HCT116 (cell line): ENCODE measurements at regions not wholly inside any gene's neighbourhood (a gene's known extent, or its start where the extent isn't known, plus 50 kb on each side); places are given as distances from the start of the nearest gene placed in this dataset.

Source experiments
- ATAC-seq: fragments of 200-7000 bp; cut with Tn5 transposase; 2 replicates; pipeline ENCODE4 v1.9.1; 2020; ENCODE audit warnings: mild to moderate bottlenecking, moderate library complexity
- BruUV-seq: library from RNA; stranded (reverse); fragments of 400-500 nt; replicated peaks from 2 replicates; lab custom pipeline; 2021; lab: Mats Ljungman, UMichigan
- CTCF ChIA-PET: fragments of 300-600 bp; sonication (Branson Sonifier 250); formaldehyde crosslinking; loops from one replicate; lab custom pipeline; 2021; ENCODE audit warnings: antibody characterized with exemption; lab: Charles Lee
- POLR2A ChIA-PET: fragments of 300-600, 350-600 bp; sonication (Branson Sonifier 250); formaldehyde crosslinking; loops from one replicate; lab custom pipeline; 2021; ENCODE audit warnings: antibody characterized with exemption; lab: Charles Lee
- RAD21 ChIA-PET, 2 experiments: fragments of 300-600 bp; sonication (Branson Sonifier 250); formaldehyde crosslinking; loops; one replicate each; lab custom pipeline; 2023; ENCODE audit warnings: low total read pairs in 2 of 2; ENCODE audit not compliant: uncharacterized antibody in 2 of 2, unreplicated experiment in 2 of 2, low non-redundant PET in 1 of 2; lab: Charles Lee
- DNase-seq: peaks from one replicate; pipeline ENCODE4 v3.0.0-alpha.2; 2010; ENCODE audit warnings: low read depth, low spot score
- H2AFZ ChIP-seq: fragments of 200-600 bp; shearing (Covaris generic), sonication (generic); 2 replicates; pipeline ENCODE4 v1.6.1; 2017; ENCODE audit warnings: low read depth, mixed run types, mixed read lengths, antibody characterized with exemption, low read length; ENCODE audit not compliant: poor library complexity, severe bottlenecking
- H3K27ac ChIP-seq: 2 replicates; pipeline ENCODE4 v1.5.1; 2012; ENCODE audit warnings: low read depth, low read length
- H3K27me3 ChIP-seq: fragments of 200-600 bp; sonication (generic); 2 replicates; pipeline ENCODE4 v1.6.1; 2016; ENCODE audit warnings: mixed run types, low read length, mixed read lengths; ENCODE audit not compliant: insufficient read depth
- H3K36me3 ChIP-seq, 2 experiments: fragments of 200-500 bp in 1 of 2; fragments of 200-600 bp in 1 of 2; sonication (Bioruptor generic) in 1 of 2; sonication (generic) in 1 of 2; 2 replicates each; pipeline versions ENCODE4 v1.5.1 to v1.6.1; 2014 to 2016; ENCODE audit warnings: low read length in 2 of 2, inconsistent platforms in 1 of 2, mixed read lengths in 1 of 2, mixed run types in 1 of 2; ENCODE audit not compliant: insufficient read depth in 2 of 2, control insufficient read depth in 1 of 2
- H3K4me1 ChIP-seq, 2 experiments: fragments of 200-600 bp in 1 of 2; sonication (generic) in 1 of 2; 2 replicates each; pipeline versions ENCODE4 v1.5.1 to v1.6.1; 2012 to 2017; ENCODE audit warnings: low read length in 2 of 2, inconsistent platforms in 1 of 2, mild to moderate bottlenecking in 1 of 2, mixed read lengths in 1 of 2, mixed run types in 1 of 2, moderate library complexity in 1 of 2; ENCODE audit not compliant: insufficient read depth in 2 of 2, control insufficient read depth in 1 of 2
- H3K4me2 ChIP-seq: fragments of 200-600 bp; sonication (generic); 2 replicates; pipeline ENCODE4 v1.6.1; 2017; ENCODE audit warnings: mixed run types, low read length, mixed read lengths
- H3K4me3 ChIP-seq, 2 experiments: fragments of 200-600 bp in 1 of 2; sonication (generic) in 1 of 2; replicated peaks in 1 of 2; 2 replicates each; pipeline ENCODE4 v1.5.1; 2011 to 2016; ENCODE audit warnings: low read length in 2 of 2, control low read depth in 1 of 2, low read depth in 1 of 2, mild to moderate bottlenecking in 1 of 2, mixed read lengths in 1 of 2, mixed run types in 1 of 2
- H3K79me2 ChIP-seq: fragments of 200-600 bp; sonication (generic); 2 replicates; pipeline ENCODE4 v1.6.1; 2017; ENCODE audit warnings: mild to moderate bottlenecking, mixed run types, low read length, moderate library complexity, mixed read lengths; ENCODE audit not compliant: insufficient read depth
- H3K9ac ChIP-seq: fragments of 200-600 bp; sonication (generic); 2 replicates; pipeline ENCODE4 v1.6.1; 2016; ENCODE audit warnings: low read length, mixed read lengths
- H3K9me2 ChIP-seq: fragments of 200-600 bp; sonication (generic), shearing (Covaris generic); 2 replicates; pipeline ENCODE4 v1.6.1; 2017; ENCODE audit warnings: mixed run types, mild to moderate bottlenecking, moderate library complexity; ENCODE audit not compliant: insufficient read depth
- H3K9me3 ChIP-seq, 2 experiments: fragments of 200-500 bp in 1 of 2; fragments of 200-600 bp in 1 of 2; sonication (Bioruptor generic) in 1 of 2; sonication (generic) in 1 of 2; 2 replicates each; pipeline ENCODE4 v1.6.1; 2014 to 2017; ENCODE audit warnings: low read length in 2 of 2, mixed read lengths in 2 of 2, inconsistent platforms in 1 of 2, low read depth in 1 of 2, mild to moderate bottlenecking in 1 of 2, mixed run types in 1 of 2, moderate library complexity in 1 of 2; ENCODE audit not compliant: control insufficient read depth in 1 of 2, insufficient read depth in 1 of 2
- H4K20me1 ChIP-seq: fragments of 200-600 bp; sonication (generic), shearing (Covaris generic); 2 replicates; pipeline ENCODE4 v1.6.1; 2017; ENCODE audit warnings: mixed run types, mild to moderate bottlenecking, moderate library complexity; ENCODE audit not compliant: insufficient read depth
- CEBPB ChIP-seq: IDR thresholded peaks from 2 replicates; pipeline ENCODE4 v1.6.1; 2012; ENCODE audit warnings: low read depth
- EGR1 ChIP-seq: IDR thresholded peaks from 2 replicates; pipeline ENCODE4 v1.6.1; 2012; ENCODE audit warnings: low read depth
- ELF1 ChIP-seq: IDR thresholded peaks from 2 replicates; pipeline ENCODE4 v1.6.1; 2012; ENCODE audit warnings: low read depth, borderline replicate concordance
- EZH2 ChIP-seq: fragments of 200-600 bp; sonication (generic); IDR thresholded peaks from 2 replicates; pipeline ENCODE4 v1.6.1; 2017; ENCODE audit warnings: antibody characterized with exemption, mixed run types
- EZH2phosphoT487 ChIP-seq: fragments of 200-600 bp; IDR thresholded peaks from 2 replicates; pipeline ENCODE4 v1.6.1; 2018; ENCODE audit warnings: antibody characterized with exemption, borderline replicate concordance
- POLR2A ChIP-seq: IDR thresholded peaks from 2 replicates; pipeline ENCODE4 v1.7.0; 2011; ENCODE audit warnings: borderline replicate concordance; ENCODE audit not compliant: insufficient read depth, insufficient read length; ENCODE audit errors: extremely low read depth
- POLR2AphosphoS5 ChIP-seq: IDR thresholded peaks from 2 replicates; pipeline ENCODE4 v1.6.1; 2011; ENCODE audit warnings: mild to moderate bottlenecking, low read depth, low read length, moderate library complexity
- RAD21 ChIP-seq: IDR thresholded peaks from 2 replicates; pipeline ENCODE4 v1.6.1; 2012; ENCODE audit warnings: low read depth, mild to moderate bottlenecking
- SIN3A ChIP-seq: IDR thresholded peaks from 2 replicates; pipeline ENCODE4 v1.6.1; 2012; ENCODE audit warnings: low read depth
- SRF ChIP-seq: IDR thresholded peaks from 2 replicates; pipeline ENCODE4 v1.6.1; 2012; ENCODE audit warnings: low read depth
- TCF7L2 ChIP-seq: IDR thresholded peaks from 2 replicates; pipeline ENCODE4 v1.7.0; 2011; ENCODE audit warnings: borderline replicate concordance, inconsistent platforms; ENCODE audit not compliant: insufficient read depth, insufficient read length; ENCODE audit errors: extremely low read depth
- ZFX ChIP-seq: fragments of 450-650 bp; IDR thresholded peaks from 2 replicates; pipeline ENCODE4 v1.6.1; 2017
- intact Hi-C: fragments of 100-400 bp; cut with micrococcal nuclease; formaldehyde crosslinking; loops from 2 replicates; pipeline ENCODE4 v1.10.0; 2022
- TF ChIP-seq, protein P1 (sequence below): IDR thresholded peaks from 2 replicates; pipeline ENCODE4 v1.6.1; 2012
- TF ChIP-seq, protein P2 (sequence below): IDR thresholded peaks from 2 replicates; pipeline ENCODE4 v1.6.1; 2011; ENCODE audit warnings: mild to moderate bottlenecking, low read length, moderate library complexity; ENCODE audit not compliant: insufficient replicate concordance; ENCODE audit errors: extremely low read depth
- TF ChIP-seq, protein P3 (sequence below): IDR thresholded peaks from 2 replicates; pipeline ENCODE4 v1.6.1; 2012; ENCODE audit warnings: low read depth
- TF ChIP-seq, protein P4 (sequence below): IDR thresholded peaks from 2 replicates; pipeline ENCODE4 v1.6.1; 2012

DNA sequence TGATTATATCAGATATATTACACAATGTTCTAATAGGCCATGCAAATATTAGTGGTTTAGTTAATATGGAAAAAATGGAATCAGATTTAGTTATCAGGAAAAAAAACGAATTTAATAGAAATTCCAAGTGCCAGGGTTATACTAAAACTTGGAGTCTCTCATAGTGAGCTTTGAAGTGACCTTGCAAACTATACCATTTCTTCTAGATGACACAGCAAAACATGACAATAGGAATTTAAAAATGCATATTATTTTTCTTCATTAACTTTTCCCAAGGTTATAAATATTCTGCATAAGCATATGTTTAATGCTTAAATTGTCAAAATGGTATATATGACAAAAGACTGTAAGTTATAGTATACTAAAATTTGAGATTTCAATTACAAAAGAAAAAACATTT, 250.1 kb upstream of the DCN start:
- Histone ChIP-seq H3K4me1 (no peaks in the 10 kb centered on the region), H3K9me3 (no peaks in the 10 kb centered on the region), H3K27me3 (no peaks in the 10 kb centered on the region), H4K20me1 (no peaks in the 10 kb centered on the region), H3K27ac (no peak overlapping the region), H3K36me3 (no peaks in the 10 kb centered on the region), H2AFZ (no peak overlapping the region), H3K4me2 (no peak overlapping the region), H3K9ac (no peak overlapping the region), H3K9me2 (no peaks in the 10 kb centered on the region), H3K79me2 (no peaks in the 10 kb centered on the region), H3K4me3 (no peak overlapping the region)
- CTCF ChIA-PET = no interaction called here
- no TSS peak for BruUV-seq
- POLR2A ChIA-PET = no interaction called here
- TF ChIP-seq ELF1 (no peak), SIN3A (no peak), EZH2phosphoT487 (no peak), EZH2 (no peak)
- TF ChIP-seq, protein P1, sequence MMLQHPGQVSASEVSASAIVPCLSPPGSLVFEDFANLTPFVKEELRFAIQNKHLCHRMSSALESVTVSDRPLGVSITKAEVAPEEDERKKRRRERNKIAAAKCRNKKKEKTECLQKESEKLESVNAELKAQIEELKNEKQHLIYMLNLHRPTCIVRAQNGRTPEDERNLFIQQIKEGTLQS = no peak
- no peak for DNase-seq
- no peak for ATAC-seq
- intact Hi-C loops = no loop called here
- RAD21 ChIA-PET = no interaction called here

DNA sequence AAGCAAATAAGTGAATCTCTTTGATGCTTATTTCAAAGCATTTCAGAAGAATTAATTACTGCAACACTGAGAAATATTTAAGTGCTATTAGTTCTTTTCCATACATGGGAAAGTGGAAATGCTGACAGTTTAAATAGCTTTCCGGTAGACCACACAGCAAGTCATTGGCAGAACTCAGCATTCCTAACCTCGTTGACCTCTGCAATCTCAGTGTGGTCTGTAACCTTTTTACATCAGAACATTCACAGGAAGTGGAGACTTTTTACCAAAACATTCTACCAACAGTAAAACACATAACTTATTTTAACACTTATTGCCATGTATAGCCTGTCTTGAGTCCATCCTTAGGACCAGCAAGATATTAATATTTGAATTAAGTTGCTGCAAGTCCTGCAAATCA, 249.5 kb upstream of the DCN start:
- Histone ChIP-seq H3K36me3 (no peaks in the 10 kb centered on the region), H3K9me2 (no peaks in the 10 kb centered on the region), H3K27ac (no peak overlapping the region), H3K9me3 (no peaks in the 10 kb centered on the region), H4K20me1 (no peaks in the 10 kb centered on the region), H3K4me1 (no peaks in the 10 kb centered on the region), H3K9ac (no peak overlapping the region), H2AFZ (no peak overlapping the region), H3K4me2 (no peak overlapping the region), H3K27me3 (no peaks in the 10 kb centered on the region), H3K79me2 (no peaks in the 10 kb centered on the region), H3K4me3 (no peak overlapping the region)
- RAD21 ChIA-PET = no interaction called here
- POLR2A ChIA-PET = no interaction called here
- no peak for DNase-seq
- no peak for ATAC-seq
- BruUV-seq = no TSS peak
- CTCF ChIA-PET = no interaction called here
- intact Hi-C loops = no loop called here
- no peak for TF ChIP-seq EGR1
- TF ChIP-seq, protein P2, sequence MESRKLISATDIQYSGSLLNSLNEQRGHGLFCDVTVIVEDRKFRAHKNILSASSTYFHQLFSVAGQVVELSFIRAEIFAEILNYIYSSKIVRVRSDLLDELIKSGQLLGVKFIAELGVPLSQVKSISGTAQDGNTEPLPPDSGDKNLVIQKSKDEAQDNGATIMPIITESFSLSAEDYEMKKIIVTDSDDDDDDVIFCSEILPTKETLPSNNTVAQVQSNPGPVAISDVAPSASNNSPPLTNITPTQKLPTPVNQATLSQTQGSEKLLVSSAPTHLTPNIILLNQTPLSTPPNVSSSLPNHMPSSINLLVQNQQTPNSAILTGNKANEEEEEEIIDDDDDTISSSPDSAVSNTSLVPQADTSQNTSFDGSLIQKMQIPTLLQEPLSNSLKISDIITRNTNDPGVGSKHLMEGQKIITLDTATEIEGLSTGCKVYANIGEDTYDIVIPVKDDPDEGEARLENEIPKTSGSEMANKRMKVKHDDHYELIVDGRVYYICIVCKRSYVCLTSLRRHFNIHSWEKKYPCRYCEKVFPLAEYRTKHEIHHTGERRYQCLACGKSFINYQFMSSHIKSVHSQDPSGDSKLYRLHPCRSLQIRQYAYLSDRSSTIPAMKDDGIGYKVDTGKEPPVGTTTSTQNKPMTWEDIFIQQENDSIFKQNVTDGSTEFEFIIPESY = no peak
- TF ChIP-seq POLR2A = no peak
- TF ChIP-seq RAD21 = no peak
- TF ChIP-seq SRF = no peak
- TF ChIP-seq, protein P3, sequence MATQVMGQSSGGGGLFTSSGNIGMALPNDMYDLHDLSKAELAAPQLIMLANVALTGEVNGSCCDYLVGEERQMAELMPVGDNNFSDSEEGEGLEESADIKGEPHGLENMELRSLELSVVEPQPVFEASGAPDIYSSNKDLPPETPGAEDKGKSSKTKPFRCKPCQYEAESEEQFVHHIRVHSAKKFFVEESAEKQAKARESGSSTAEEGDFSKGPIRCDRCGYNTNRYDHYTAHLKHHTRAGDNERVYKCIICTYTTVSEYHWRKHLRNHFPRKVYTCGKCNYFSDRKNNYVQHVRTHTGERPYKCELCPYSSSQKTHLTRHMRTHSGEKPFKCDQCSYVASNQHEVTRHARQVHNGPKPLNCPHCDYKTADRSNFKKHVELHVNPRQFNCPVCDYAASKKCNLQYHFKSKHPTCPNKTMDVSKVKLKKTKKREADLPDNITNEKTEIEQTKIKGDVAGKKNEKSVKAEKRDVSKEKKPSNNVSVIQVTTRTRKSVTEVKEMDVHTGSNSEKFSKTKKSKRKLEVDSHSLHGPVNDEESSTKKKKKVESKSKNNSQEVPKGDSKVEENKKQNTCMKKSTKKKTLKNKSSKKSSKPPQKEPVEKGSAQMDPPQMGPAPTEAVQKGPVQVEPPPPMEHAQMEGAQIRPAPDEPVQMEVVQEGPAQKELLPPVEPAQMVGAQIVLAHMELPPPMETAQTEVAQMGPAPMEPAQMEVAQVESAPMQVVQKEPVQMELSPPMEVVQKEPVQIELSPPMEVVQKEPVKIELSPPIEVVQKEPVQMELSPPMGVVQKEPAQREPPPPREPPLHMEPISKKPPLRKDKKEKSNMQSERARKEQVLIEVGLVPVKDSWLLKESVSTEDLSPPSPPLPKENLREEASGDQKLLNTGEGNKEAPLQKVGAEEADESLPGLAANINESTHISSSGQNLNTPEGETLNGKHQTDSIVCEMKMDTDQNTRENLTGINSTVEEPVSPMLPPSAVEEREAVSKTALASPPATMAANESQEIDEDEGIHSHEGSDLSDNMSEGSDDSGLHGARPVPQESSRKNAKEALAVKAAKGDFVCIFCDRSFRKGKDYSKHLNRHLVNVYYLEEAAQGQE = no peak
- no peak for TF ChIP-seq POLR2AphosphoS5
- TF ChIP-seq, protein P4, sequence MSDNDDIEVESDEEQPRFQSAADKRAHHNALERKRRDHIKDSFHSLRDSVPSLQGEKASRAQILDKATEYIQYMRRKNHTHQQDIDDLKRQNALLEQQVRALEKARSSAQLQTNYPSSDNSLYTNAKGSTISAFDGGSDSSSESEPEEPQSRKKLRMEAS = no peak
- TF ChIP-seq ZFX = no peak
- TF ChIP-seq TCF7L2 = no peak
- TF ChIP-seq, protein P1 = no peak
- no peak for TF ChIP-seq ELF1
- no peak for TF ChIP-seq CEBPB
